Fibroblast of pulmonary artery (primary cell): ENCODE measurements at regions not wholly inside any gene's neighbourhood (a gene's known extent, or its start where the extent isn't known, plus 50 kb on each side); places are given as distances from the start of the nearest gene placed in this dataset.

ENCODE experiments used
- DNase-seq: peaks from one replicate; pipeline ENCODE4 v3.0.0-alpha.2; 2010; ENCODE audit warnings: low read depth
- H3K4me3 ChIP-seq: replicated peaks from 2 replicates; pipeline ENCODE4 v1.5.1; 2011; ENCODE audit warnings: low read depth, mild to moderate bottlenecking, control low read depth, low read length, moderate library complexity
- CTCF ChIP-seq: IDR thresholded peaks from 2 replicates; pipeline ENCODE4 v1.5.1; 2011; ENCODE audit warnings: mild to moderate bottlenecking, control low read depth, low read length, inconsistent platforms; ENCODE audit errors: missing control alignments

GRCh38 chr17:36742267-36743000 is 141.1 kb downstream of the MRM1 start:
- TF ChIP-seq CTCF = no peak
- DNase-seq = no peak
- H3K4me3 ChIP-seq = no peak overlapping the region

GRCh38 chr17:36743130-36743529 is 141.7 kb downstream of the MRM1 start:
- TF ChIP-seq CTCF = no peak
- DNase-seq = no peak

GRCh38 chr17:36746381-36747053 is 145.1 kb downstream of the MRM1 start:
- DNase-seq = no peak
- TF ChIP-seq CTCF = no peak
- H3K4me3 ChIP-seq = no peak overlapping the region

More at GRCh38 chr17:36743130-36743529, 141.7 kb downstream of the MRM1 start:
- no peak overlapping the region for H3K4me3 ChIP-seq

GRCh38 chr17:36747861-36748260 is 146.5 kb downstream of the MRM1 start:
- no peak overlapping the region for H3K4me3 ChIP-seq
- TF ChIP-seq CTCF = no peak
- DNase-seq = no peak

GRCh38 chr17:36748272-36748671 is 146.9 kb downstream of the MRM1 start:
- no peak overlapping the region for H3K4me3 ChIP-seq
- TF ChIP-seq CTCF = no peak
- DNase-seq = no peak

GRCh38 chr17:36749493-36749892 is 148.1 kb downstream of the MRM1 start:
- no peak for TF ChIP-seq CTCF
- DNase-seq = no peak
- H3K4me3 ChIP-seq = no peak overlapping the region
